Mesothelial cell of epicardium (in vitro differentiated cells): ENCODE measurements at regions not wholly inside any gene's neighbourhood (a gene's known extent, or its start where the extent isn't known, plus 50 kb on each side); places are given as distances from the start of the nearest gene placed in this dataset.

Experiments
- DNase-seq, 2 experiments: peaks; one replicate each; pipeline ENCODE4 v3.0.0; 2021; ENCODE audit warnings: low spot score in 2 of 2; ENCODE audit not compliant: unreplicated experiment in 2 of 2
- H3K27ac Mint-ChIP-seq: 2 replicates; pipeline ENCODE4 v1.8.0; 2021; ENCODE audit warnings: mixed read lengths
- H3K27me3 Mint-ChIP-seq: 2 replicates; pipeline ENCODE4 v1.8.0; 2021; ENCODE audit warnings: low read depth, mixed read lengths
- H3K36me3 Mint-ChIP-seq: 2 replicates; pipeline ENCODE4 v1.8.0; 2021; ENCODE audit warnings: mixed read lengths
- H3K4me1 Mint-ChIP-seq: 2 replicates; pipeline ENCODE4 v1.8.0; 2021; ENCODE audit warnings: mixed read lengths
- H3K4me3 Mint-ChIP-seq: 2 replicates; pipeline ENCODE4 v1.8.0; 2021; ENCODE audit warnings: mild to moderate bottlenecking, moderate library complexity, mixed read lengths
- H3K9me3 Mint-ChIP-seq: 2 replicates; pipeline ENCODE4 v1.8.0; 2021; ENCODE audit warnings: mixed read lengths
- TF ChIP-seq, protein P1 (sequence below): fragments of 200-600 bp; sonication (generic); IDR thresholded peaks from one replicate; pipeline ENCODE4 v1.5.0; 2021; ENCODE audit warnings: antibody characterized with exemption; ENCODE audit not compliant: unreplicated experiment

DNA sequence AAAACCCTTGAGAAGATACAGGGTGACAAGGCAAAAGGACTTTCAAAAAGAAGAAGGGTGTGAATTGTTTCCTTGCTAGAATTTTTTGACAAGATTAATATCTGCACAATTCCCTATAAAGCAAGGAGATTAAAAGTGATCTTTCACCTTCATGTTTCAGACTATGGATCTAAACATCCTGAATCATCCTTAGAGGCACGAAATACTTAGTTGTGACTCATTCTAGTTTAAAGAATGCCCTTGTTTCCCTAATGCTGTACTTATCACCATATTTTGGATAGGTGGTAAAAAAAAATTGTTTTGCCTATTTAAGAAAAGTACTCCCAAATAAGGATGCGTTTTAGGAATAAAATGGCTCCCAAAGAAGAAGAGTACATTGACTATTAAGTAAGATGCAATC lies 415.1 kb downstream of the LRRIQ3 start:
- Mint-ChIP-seq H3K27me3 (no peaks in the 10 kb centered on the region), H3K4me3 (no peak overlapping the region), H3K27ac (no peak overlapping the region), H3K36me3 (no peaks in the 10 kb centered on the region), H3K9me3 (peaks cover 7% of the 10 kb centered on the region), H3K4me1 (no peaks in the 10 kb centered on the region)
- no peak for DNase-seq
- TF ChIP-seq, protein P1, sequence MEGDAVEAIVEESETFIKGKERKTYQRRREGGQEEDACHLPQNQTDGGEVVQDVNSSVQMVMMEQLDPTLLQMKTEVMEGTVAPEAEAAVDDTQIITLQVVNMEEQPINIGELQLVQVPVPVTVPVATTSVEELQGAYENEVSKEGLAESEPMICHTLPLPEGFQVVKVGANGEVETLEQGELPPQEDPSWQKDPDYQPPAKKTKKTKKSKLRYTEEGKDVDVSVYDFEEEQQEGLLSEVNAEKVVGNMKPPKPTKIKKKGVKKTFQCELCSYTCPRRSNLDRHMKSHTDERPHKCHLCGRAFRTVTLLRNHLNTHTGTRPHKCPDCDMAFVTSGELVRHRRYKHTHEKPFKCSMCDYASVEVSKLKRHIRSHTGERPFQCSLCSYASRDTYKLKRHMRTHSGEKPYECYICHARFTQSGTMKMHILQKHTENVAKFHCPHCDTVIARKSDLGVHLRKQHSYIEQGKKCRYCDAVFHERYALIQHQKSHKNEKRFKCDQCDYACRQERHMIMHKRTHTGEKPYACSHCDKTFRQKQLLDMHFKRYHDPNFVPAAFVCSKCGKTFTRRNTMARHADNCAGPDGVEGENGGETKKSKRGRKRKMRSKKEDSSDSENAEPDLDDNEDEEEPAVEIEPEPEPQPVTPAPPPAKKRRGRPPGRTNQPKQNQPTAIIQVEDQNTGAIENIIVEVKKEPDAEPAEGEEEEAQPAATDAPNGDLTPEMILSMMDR = no peak

DNA sequence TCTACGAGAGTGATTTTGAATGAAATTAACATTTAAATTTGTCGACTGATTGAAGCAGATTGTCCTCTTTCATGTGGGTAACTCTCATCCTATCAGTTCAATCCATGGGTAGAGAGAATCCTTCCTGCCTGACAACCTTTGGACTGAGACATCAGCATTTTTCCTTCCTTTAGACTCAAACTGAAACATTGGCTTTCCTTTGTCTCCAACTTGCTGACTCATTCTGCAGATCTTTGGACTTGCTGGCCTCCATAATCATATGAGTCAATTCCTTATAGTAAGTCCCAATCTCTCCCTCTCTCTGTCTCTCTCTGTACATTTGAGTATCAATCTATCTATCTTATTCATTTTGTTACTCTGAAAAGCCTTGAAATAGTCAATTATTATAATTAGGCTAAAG lies 416.7 kb downstream of the LRRIQ3 start:
- no peak overlapping the region for H3K27ac Mint-ChIP-seq
- no peaks in the 10 kb centered on the region for H3K36me3 Mint-ChIP-seq
- DNase-seq = no peak
- peaks cover under 1% of the 10 kb centered on the region for H3K9me3 Mint-ChIP-seq
- no peaks in the 10 kb centered on the region for H3K4me1 Mint-ChIP-seq
- H3K4me3 Mint-ChIP-seq = no peak overlapping the region
- no peaks in the 10 kb centered on the region for H3K27me3 Mint-ChIP-seq
- TF ChIP-seq, protein P1 = no peak

DNA sequence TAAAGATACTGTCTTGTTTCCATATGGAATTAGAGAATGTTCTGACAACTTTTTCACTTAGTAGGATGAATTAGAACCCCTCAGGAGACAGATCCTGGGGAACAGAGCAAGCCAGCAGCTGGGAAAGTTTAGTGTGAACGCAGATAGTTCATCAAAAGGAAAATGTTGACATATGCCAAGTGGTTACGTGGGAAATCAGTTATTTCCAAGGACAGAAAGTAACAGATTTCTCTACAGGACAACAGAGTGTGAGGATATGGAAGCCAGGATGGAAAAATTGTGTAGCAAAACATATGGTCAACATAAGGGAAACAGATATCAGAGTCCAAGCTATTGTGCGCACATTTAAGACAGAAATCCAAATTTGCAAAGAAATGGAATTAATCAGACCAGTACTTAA lies 419.5 kb downstream of the LRRIQ3 start:
- DNase-seq = no peak
- no peak overlapping the region for H3K4me3 Mint-ChIP-seq
- H3K27me3 Mint-ChIP-seq = no peaks in the 10 kb centered on the region
- TF ChIP-seq, protein P1 = no peak
- H3K36me3 Mint-ChIP-seq = no peaks in the 10 kb centered on the region
- no peaks in the 10 kb centered on the region for H3K4me1 Mint-ChIP-seq
- H3K9me3 Mint-ChIP-seq = no peaks in the 10 kb centered on the region
- no peak overlapping the region for H3K27ac Mint-ChIP-seq

DNA sequence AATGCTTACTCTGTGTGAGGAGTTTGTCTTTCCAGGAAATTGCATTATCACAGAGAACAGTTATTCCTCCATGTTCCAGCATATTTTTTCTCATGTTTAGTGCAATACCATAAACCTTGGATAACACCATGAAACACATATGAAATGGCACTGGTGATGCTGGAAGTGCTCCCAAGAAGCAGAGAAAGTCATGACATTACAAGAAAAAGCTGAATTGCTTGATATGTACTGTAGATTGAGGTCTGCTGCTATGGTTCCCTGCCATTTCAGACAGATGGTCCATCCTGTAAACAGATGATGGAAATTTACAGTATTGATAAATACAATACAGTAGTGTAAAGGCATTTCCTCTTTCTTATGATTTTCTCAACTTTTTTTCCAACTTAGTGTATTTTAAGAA lies 422.1 kb downstream of the LRRIQ3 start:
- H3K4me3 Mint-ChIP-seq = no peak overlapping the region
- no peaks in the 10 kb centered on the region for H3K36me3 Mint-ChIP-seq
- DNase-seq = no peak
- H3K27ac Mint-ChIP-seq = no peak overlapping the region
- TF ChIP-seq, protein P1 = no peak
- H3K27me3 Mint-ChIP-seq = no peaks in the 10 kb centered on the region
- H3K9me3 Mint-ChIP-seq = no peaks in the 10 kb centered on the region
- no peaks in the 10 kb centered on the region for H3K4me1 Mint-ChIP-seq

DNA sequence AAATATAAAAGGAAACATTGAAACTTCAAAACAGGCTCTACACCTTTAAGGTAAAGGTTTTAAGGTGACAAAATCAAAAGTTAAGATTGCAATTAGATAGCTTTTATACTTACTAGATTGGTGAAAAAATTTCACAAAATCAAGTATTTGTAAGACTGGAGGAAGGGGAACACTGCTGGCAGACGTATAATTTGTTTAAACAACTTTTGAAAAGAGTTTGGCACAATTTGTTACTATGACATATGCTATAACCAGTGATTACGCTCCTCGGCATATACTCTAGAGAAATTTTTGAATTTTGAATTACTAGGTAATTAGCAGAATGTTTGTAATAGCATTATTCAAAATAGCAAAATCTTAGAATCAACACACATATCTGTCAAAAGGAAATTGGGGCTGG lies 425.0 kb downstream of the LRRIQ3 start:
- DNase-seq = no peak
- Mint-ChIP-seq H3K27ac (no peak overlapping the region), H3K4me1 (no peaks in the 10 kb centered on the region), H3K4me3 (no peak overlapping the region), H3K9me3 (no peaks in the 10 kb centered on the region), H3K36me3 (no peaks in the 10 kb centered on the region), H3K27me3 (no peaks in the 10 kb centered on the region)
- TF ChIP-seq, protein P1 = no peak

DNA sequence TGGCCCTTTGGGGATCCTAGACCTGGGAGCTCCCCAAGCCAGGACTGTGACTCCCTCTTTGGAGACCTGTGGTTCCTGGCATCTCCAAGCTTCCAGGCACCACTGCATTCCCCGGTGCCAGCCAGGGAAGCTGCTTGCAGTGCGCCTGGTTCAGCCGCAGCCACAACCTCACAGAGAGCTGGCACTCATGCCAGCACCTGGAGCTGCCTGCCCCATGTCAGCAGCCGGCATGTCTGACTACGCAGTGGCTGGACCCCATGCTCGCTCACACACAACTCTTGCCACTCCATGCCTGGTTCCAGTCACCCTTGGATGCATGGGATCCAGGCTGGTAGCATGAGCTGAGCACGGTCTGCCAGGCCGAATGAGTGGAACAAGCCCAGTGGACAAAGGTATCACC lies 426.6 kb downstream of the LRRIQ3 start:
- Mint-ChIP-seq H3K27ac (no peak overlapping the region), H3K27me3 (no peaks in the 10 kb centered on the region), H3K9me3 (no peaks in the 10 kb centered on the region), H3K4me3 (no peak overlapping the region), H3K4me1 (no peaks in the 10 kb centered on the region), H3K36me3 (no peaks in the 10 kb centered on the region)
- no peak for DNase-seq
- TF ChIP-seq, protein P1 = no peak
